SK-N-SH (cell line): ENCODE measurements at regions not wholly inside any gene's neighbourhood (a gene's known extent, or its start where the extent isn't known, plus 50 kb on each side); places are given as distances from the start of the nearest gene placed in this dataset.
"Not testable (repeated sequence)": the region's sequence is repeated elsewhere in the genome, so short reads cannot be mapped to it uniquely, and the experiment has no call there.

Source experiments
- MEF2A ChIP-seq: IDR thresholded peaks from 2 replicates; pipeline ENCODE4 v1.4.0; 2012; ENCODE audit warnings: low read depth, borderline replicate concordance
- MXI1 ChIP-seq: IDR thresholded peaks from 2 replicates; pipeline ENCODE4 v1.6.1; 2012; ENCODE audit warnings: mild to moderate bottlenecking, low read depth, low read length, improper control_type of control experiment
- SMC3 ChIP-seq: IDR thresholded peaks from 2 replicates; pipeline ENCODE4 v1.6.1; 2012; ENCODE audit warnings: low read depth, low read length, improper control_type of control experiment
- TAF1 ChIP-seq: IDR thresholded peaks from 2 replicates; pipeline ENCODE4 v1.6.1; 2012; ENCODE audit warnings: low read depth, mild to moderate bottlenecking, low read length, moderate library complexity, borderline replicate concordance
- YY1 ChIP-seq: IDR thresholded peaks from 2 replicates; pipeline ENCODE4 v1.4.0; 2012; ENCODE audit warnings: low read depth, mild to moderate bottlenecking
- TF ChIP-seq, protein P1 (sequence below): fragments of 200-600 bp; sonication (generic); IDR thresholded peaks from 2 replicates; pipeline ENCODE4 v1.6.1; 2017; ENCODE audit warnings: antibody characterized with exemption, mild to moderate bottlenecking, moderate library complexity
- TF ChIP-seq, protein P2 (sequence below): IDR thresholded peaks from 2 replicates; pipeline ENCODE4 v1.4.0; 2012; ENCODE audit warnings: low read depth, borderline replicate concordance

DNA sequence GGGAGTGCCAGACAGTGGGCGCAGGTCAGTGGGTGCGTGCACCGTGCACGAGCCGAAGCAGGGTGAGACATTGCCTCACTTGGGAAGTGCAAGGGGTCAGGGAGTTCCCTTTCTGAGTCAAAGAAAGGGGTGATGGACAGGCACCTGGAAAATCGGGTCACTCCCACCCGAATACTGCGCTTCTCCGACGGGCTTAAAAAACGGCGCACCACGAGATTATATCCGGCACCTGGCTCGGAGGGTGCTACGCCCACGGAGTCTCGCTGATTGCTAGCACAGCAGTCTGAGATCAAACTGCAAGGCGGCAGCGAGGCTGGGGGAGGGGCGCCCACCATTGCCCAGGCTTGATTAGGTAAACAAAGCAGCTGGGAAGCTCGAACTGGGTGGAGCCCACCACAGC lies 58.6 kb upstream of the TSPAN2 start:
- TF ChIP-seq, protein P1, sequence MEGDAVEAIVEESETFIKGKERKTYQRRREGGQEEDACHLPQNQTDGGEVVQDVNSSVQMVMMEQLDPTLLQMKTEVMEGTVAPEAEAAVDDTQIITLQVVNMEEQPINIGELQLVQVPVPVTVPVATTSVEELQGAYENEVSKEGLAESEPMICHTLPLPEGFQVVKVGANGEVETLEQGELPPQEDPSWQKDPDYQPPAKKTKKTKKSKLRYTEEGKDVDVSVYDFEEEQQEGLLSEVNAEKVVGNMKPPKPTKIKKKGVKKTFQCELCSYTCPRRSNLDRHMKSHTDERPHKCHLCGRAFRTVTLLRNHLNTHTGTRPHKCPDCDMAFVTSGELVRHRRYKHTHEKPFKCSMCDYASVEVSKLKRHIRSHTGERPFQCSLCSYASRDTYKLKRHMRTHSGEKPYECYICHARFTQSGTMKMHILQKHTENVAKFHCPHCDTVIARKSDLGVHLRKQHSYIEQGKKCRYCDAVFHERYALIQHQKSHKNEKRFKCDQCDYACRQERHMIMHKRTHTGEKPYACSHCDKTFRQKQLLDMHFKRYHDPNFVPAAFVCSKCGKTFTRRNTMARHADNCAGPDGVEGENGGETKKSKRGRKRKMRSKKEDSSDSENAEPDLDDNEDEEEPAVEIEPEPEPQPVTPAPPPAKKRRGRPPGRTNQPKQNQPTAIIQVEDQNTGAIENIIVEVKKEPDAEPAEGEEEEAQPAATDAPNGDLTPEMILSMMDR, result not testable (repeated sequence)
- not testable (repeated sequence) for TF ChIP-seq MXI1, TAF1, YY1, SMC3, MEF2A
- TF ChIP-seq, protein P2, sequence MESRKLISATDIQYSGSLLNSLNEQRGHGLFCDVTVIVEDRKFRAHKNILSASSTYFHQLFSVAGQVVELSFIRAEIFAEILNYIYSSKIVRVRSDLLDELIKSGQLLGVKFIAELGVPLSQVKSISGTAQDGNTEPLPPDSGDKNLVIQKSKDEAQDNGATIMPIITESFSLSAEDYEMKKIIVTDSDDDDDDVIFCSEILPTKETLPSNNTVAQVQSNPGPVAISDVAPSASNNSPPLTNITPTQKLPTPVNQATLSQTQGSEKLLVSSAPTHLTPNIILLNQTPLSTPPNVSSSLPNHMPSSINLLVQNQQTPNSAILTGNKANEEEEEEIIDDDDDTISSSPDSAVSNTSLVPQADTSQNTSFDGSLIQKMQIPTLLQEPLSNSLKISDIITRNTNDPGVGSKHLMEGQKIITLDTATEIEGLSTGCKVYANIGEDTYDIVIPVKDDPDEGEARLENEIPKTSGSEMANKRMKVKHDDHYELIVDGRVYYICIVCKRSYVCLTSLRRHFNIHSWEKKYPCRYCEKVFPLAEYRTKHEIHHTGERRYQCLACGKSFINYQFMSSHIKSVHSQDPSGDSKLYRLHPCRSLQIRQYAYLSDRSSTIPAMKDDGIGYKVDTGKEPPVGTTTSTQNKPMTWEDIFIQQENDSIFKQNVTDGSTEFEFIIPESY, result not testable (repeated sequence)
